Neural progenitor cell (in vitro differentiated cells): ENCODE measurements at regions not wholly inside any gene's neighbourhood (a gene's known extent, or its start where the extent isn't known, plus 50 kb on each side); places are given as distances from the start of the nearest gene placed in this dataset.

Experiments
- CTCF ChIP-seq: fragments of 200-600 bp; sonication (generic); IDR thresholded peaks from 2 replicates; pipeline ENCODE4 v1.5.1; 2017; ENCODE audit warnings: antibody characterized with exemption, mild to moderate bottlenecking
- EZH2 ChIP-seq: fragments of 200-600 bp; sonication (generic); IDR thresholded peaks from 2 replicates; pipeline ENCODE4 v1.6.1; 2017; ENCODE audit warnings: antibody characterized with exemption, mild to moderate bottlenecking, moderate library complexity
- EZH2phosphoT487 ChIP-seq: fragments of 200-600 bp; sonication (generic); IDR thresholded peaks from 2 replicates; pipeline ENCODE4 v1.6.1; 2017; ENCODE audit warnings: antibody characterized with exemption

- TF ChIP-seq CTCF (no peak), EZH2 (no peak), EZH2phosphoT487 (no peak)
Observed at GRCh38 chr17:45702666-45703266, 81.4 kb upstream of the CRHR1 start.
